GM13977 (cell line): ENCODE measurements at regions not wholly inside any gene's neighbourhood (a gene's known extent, or its start where the extent isn't known, plus 50 kb on each side); places are given as distances from the start of the nearest gene placed in this dataset.

Experiments
- DNase-seq: peaks from one replicate; pipeline ENCODE4 v3.0.0; 2012; ENCODE audit warnings: low spot score
- in situ Hi-C: fragments of 300-500 bp; cut with MboI; formaldehyde crosslinking; loops from one replicate; pipeline ENCODE4 v1.12.0; 2022; ENCODE audit warnings: low sequenced_read_pairs, low pct_unique_long_range_greater_than_20kb, mixed read lengths, inconsistent platforms; ENCODE audit not compliant: unreplicated experiment
- TF ChIP-seq, protein P1 (sequence below): IDR thresholded peaks from 2 replicates; pipeline ENCODE4 v1.5.1; 2012; ENCODE audit warnings: mild to moderate bottlenecking, control low read depth; ENCODE audit not compliant: insufficient read depth; ENCODE audit errors: extremely low read depth, missing control alignments

DNA sequence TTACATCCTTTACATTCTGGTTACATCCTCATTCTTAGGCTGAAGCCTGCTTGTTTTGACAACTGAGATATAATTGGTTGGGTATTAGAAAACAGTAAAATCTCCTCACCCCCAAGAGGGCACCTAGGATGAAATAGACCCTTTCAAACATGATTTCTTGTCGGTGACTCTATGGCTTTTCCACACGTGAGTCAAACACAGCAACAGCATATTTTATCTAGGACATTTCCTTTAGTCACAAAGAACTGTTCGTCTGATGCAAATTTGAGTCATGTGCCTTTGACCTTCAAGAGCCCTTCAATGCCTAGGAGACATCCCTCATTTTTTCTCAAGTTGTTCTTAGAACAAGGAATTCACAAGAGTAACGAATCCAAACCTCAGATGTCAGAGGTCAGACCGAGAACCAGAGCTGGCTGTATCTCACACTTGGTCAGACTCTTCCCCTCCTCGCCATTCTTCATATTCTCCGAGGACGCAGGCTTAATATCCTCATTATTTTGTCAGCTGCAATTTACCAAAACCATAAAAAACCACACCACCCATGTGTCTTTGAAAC is 60.5 kb upstream of the ALKAL2 start:
- DNase-seq: no peak
- TF ChIP-seq, protein P1, sequence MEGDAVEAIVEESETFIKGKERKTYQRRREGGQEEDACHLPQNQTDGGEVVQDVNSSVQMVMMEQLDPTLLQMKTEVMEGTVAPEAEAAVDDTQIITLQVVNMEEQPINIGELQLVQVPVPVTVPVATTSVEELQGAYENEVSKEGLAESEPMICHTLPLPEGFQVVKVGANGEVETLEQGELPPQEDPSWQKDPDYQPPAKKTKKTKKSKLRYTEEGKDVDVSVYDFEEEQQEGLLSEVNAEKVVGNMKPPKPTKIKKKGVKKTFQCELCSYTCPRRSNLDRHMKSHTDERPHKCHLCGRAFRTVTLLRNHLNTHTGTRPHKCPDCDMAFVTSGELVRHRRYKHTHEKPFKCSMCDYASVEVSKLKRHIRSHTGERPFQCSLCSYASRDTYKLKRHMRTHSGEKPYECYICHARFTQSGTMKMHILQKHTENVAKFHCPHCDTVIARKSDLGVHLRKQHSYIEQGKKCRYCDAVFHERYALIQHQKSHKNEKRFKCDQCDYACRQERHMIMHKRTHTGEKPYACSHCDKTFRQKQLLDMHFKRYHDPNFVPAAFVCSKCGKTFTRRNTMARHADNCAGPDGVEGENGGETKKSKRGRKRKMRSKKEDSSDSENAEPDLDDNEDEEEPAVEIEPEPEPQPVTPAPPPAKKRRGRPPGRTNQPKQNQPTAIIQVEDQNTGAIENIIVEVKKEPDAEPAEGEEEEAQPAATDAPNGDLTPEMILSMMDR: no peak
- in situ Hi-C loops: no loop called here

DNA sequence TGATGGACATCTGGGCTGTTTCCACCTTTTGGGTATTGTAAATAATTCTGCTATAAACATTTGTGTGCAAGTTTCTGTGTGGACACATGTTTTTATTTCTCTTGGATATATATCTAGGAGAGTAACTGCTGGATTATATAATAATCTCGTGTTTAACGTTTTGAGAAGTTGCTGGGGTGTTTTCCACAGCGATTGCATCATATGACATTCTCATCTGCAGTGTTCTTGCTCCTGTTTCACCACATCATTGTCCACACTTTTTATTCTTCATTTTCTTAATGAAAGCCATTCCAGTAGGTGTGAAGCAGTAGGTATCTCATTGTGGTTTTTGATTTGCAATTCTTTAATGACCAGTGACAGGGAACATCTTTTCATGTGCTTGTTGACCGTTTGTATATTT is 56.9 kb upstream of the ALKAL2 start:
- DNase-seq: no peak
- TF ChIP-seq, protein P1: no peak

DNA sequence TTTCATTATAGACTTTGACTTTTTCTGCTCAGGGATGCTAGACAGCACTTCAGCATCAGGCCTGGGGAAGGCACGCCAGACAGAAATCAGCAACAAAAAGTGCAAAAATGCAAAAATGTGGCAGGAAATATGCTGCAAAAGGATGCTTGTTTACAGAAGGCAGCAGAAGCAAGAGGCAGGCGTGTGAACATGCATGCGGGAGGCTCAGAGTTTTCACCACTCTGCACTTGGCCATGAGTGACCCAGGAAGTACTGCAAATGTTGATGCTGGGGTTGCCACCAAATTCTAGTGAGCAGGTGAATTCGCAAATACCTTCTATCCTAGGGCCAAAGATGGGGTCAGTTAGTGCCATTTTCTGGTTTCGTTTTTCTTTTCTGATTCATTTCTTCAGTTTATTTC is 55.5 kb upstream of the ALKAL2 start:
- TF ChIP-seq, protein P1: no peak
- in situ Hi-C loops: no loop called here
- no peak for DNase-seq

More for the DNA sequence above, 56.9 kb upstream of the ALKAL2 start:
- in situ Hi-C loops: no loop called here

DNA sequence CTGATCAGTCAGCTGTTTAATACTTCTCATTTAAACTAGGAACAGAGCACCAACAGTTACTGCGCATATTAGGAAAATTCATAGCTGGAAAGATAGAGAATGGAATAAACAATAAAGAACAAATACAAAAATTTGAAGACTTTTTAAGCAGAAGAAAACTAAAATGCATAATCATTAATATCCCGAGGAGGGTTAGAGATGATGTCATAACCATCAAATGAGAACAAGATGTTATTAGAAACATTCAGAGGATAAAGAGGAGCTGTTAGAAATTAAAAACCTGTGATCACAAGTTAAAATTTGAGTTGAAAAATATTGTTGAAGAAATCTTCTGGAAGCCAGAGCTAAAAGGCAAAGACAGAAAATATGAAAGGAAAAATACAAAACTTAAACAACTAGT is 54.0 kb upstream of the ALKAL2 start:
- in situ Hi-C loops: no loop called here
- TF ChIP-seq, protein P1: no peak
- DNase-seq: no peak

DNA sequence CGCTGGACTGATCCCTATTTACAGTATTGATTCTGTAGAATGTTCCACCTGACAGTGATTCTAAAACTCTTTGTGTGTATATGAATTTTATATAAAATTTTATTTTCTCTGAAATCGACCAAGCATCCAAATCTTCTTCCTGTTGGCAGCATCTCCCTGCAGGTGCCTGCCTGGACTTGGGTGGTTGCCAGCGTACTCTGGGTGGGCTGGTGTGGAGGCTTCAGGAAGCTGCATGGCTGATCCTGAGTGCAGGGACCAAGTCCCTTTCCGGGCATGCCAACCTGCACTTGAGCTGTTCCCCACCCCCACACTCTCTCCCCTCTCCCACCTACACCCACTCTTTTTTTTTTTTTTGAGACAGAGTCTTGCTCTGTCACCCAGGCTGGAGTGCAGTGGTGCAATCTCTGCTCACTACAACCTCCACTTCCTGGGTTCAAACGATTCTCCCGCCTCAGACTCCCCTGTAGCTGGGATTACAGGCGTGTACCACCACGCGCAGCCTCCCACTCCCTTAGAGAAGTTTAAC is 53.2 kb upstream of the ALKAL2 start:
- TF ChIP-seq, protein P1: no peak
- no peak for DNase-seq
- in situ Hi-C loops: no loop called here
